WI38 (cell line): ENCODE measurements at regions not wholly inside any gene's neighbourhood (a gene's known extent, or its start where the extent isn't known, plus 50 kb on each side); places are given as distances from the start of the nearest gene placed in this dataset.

Experiments used
- H3K4me3 ChIP-seq: 2 replicates; pipeline ENCODE4 v1.5.1; 2011; ENCODE audit warnings: low read depth, mild to moderate bottlenecking, control low read depth, low read length
- CTCF ChIP-seq: IDR thresholded peaks from 2 replicates; pipeline ENCODE4 v1.5.1; 2012; ENCODE audit warnings: low read depth, mild to moderate bottlenecking, control low read depth, low read length

- no peak overlapping the region for H3K4me3 ChIP-seq
- TF ChIP-seq CTCF, result no peak
Observed at GRCh38 chr2:136242100-136242499, 124.2 kb upstream of the CXCR4 start.

GRCh38 chr2:136239079-136239685 lies 121.2 kb upstream of the CXCR4 start:
- TF ChIP-seq CTCF, result no peak
- H3K4me3 ChIP-seq, result no peak overlapping the region

GRCh38 chr2:136238286-136239078 lies 120.5 kb upstream of the CXCR4 start:
- no peak for TF ChIP-seq CTCF
- H3K4me3 ChIP-seq, result no peak overlapping the region

- TF ChIP-seq CTCF, result no peak
- no peak overlapping the region for H3K4me3 ChIP-seq
Observed at GRCh38 chr2:136236019-136236418, 118.1 kb upstream of the CXCR4 start.

GRCh38 chr2:136235546-136235945 lies 117.6 kb upstream of the CXCR4 start:
- no peak overlapping the region for H3K4me3 ChIP-seq
- no peak for TF ChIP-seq CTCF

GRCh38 chr2:136234261-136234660 lies 116.3 kb upstream of the CXCR4 start:
- TF ChIP-seq CTCF, result no peak
- H3K4me3 ChIP-seq, result no peak overlapping the region

- TF ChIP-seq CTCF, result no peak
- no peak overlapping the region for H3K4me3 ChIP-seq
Observed at GRCh38 chr2:136233298-136233697, 115.3 kb upstream of the CXCR4 start.
